GM23338 (cell line): ENCODE measurements at regions not wholly inside any gene's neighbourhood (a gene's known extent, or its start where the extent isn't known, plus 50 kb on each side); places are given as distances from the start of the nearest gene placed in this dataset.

Experiments
- ATAC-seq: fragments of 200-7000 bp; cut with Tn5 transposase; 3 replicates; pipeline ENCODE4 v1.9.1; 2020
- DNase-seq: peaks from one replicate; pipeline ENCODE4 v3.0.0-alpha.2; 2015; ENCODE audit warnings: low spot score
- H2AFZ ChIP-seq: fragments of 200-600 bp; sonication (generic); 2 replicates; pipeline ENCODE4 v1.8.0; 2016; ENCODE audit warnings: antibody characterized with exemption, mild to moderate bottlenecking, moderate library complexity
- H3F3A ChIP-seq: fragments of 200-600 bp; sonication (generic); replicated peaks from 2 replicates; pipeline ENCODE4 v1.8.0; 2017; ENCODE audit warnings: antibody characterized with exemption, mixed run types, low read depth
- H3K27ac ChIP-seq: fragments of 200-600 bp; sonication (generic); 2 replicates; pipeline ENCODE4 v1.6.1; 2016; ENCODE audit warnings: low read depth
- H3K27me3 ChIP-seq: fragments of 200-600 bp; sonication (generic); 2 replicates; pipeline ENCODE4 v1.8.0; 2016; ENCODE audit warnings: mild to moderate bottlenecking, mixed run types, moderate library complexity; ENCODE audit not compliant: insufficient read depth
- H3K36me3 ChIP-seq: fragments of 200-600 bp; sonication (generic); 2 replicates; pipeline ENCODE4 v1.8.0; 2016; ENCODE audit warnings: mild to moderate bottlenecking; ENCODE audit not compliant: insufficient read depth
- H3K4me1 ChIP-seq: fragments of 200-600 bp; sonication (generic); 2 replicates; pipeline ENCODE4 v1.8.0; 2016; ENCODE audit warnings: mild to moderate bottlenecking, moderate library complexity; ENCODE audit not compliant: insufficient read depth
- H3K4me2 ChIP-seq: fragments of 200-600 bp; sonication (generic); 2 replicates; pipeline ENCODE4 v1.7.1; 2017; ENCODE audit warnings: mixed run types
- H3K4me3 ChIP-seq: fragments of 200-600 bp; sonication (generic); 2 replicates; pipeline ENCODE4 v1.6.1; 2016; ENCODE audit warnings: mixed run types
- H3K79me2 ChIP-seq: fragments of 200-600 bp; sonication (generic); replicated peaks from 2 replicates; pipeline ENCODE4 v1.8.0; 2017; ENCODE audit warnings: mild to moderate bottlenecking; ENCODE audit not compliant: insufficient read depth
- H3K9me2 ChIP-seq: fragments of 200-600 bp; sonication (generic); 2 replicates; pipeline ENCODE4 v1.8.0; 2017; ENCODE audit not compliant: insufficient read depth
- H4K20me1 ChIP-seq: fragments of 200-600 bp; sonication (generic); replicated peaks from 2 replicates; pipeline ENCODE4 v1.8.0; 2017; ENCODE audit warnings: mild to moderate bottlenecking; ENCODE audit not compliant: insufficient read depth
- H3K27ac Mint-ChIP-seq: 2 replicates; pipeline ENCODE4 v1.8.0; 2020; ENCODE audit warnings: inconsistent platforms, mild to moderate bottlenecking, moderate library complexity, mixed read lengths
- H3K27me3 Mint-ChIP-seq: 3 replicates; pipeline ENCODE4 v1.8.0; 2022; ENCODE audit warnings: low read depth, mild to moderate bottlenecking, moderate library complexity, mixed read lengths, inconsistent platforms; ENCODE audit not compliant: insufficient read depth, poor library complexity
- H3K36me3 Mint-ChIP-seq: 3 replicates; pipeline ENCODE4 v1.8.0; 2021; ENCODE audit warnings: low read depth, mild to moderate bottlenecking, inconsistent platforms, moderate library complexity, mixed read lengths
- H3K4me1 Mint-ChIP-seq: 3 replicates; pipeline ENCODE4 v1.8.0; 2020; ENCODE audit warnings: mild to moderate bottlenecking, inconsistent platforms, mixed read lengths
- H3K4me3 Mint-ChIP-seq: 3 replicates; pipeline ENCODE4 v1.8.0; 2021; ENCODE audit warnings: moderate library complexity, mild to moderate bottlenecking, inconsistent platforms, mixed read lengths
- H3K9me3 Mint-ChIP-seq: 3 replicates; pipeline ENCODE4 v1.8.0; 2020; ENCODE audit warnings: moderate library complexity, mild to moderate bottlenecking, inconsistent platforms, mixed read lengths
- CREB1 ChIP-seq: fragments of 250-450 bp; sonication (Bioruptor Pico); IDR thresholded peaks from 2 replicates; pipeline ENCODE4 v1.5.0; 2020; ENCODE audit warnings: low read depth, mild to moderate bottlenecking, moderate library complexity
- CTCF ChIP-seq, 2 experiments: fragments of 200-600 bp in 1 of 2; sonication (generic) in 1 of 2; conservative IDR thresholded peaks; 2 replicates each; pipeline versions ENCODE4 v1.5.1 to v1.6.1; 2016 to 2017; ENCODE audit warnings: antibody characterized with exemption in 2 of 2, low read depth in 2 of 2, mild to moderate bottlenecking in 2 of 2, moderate library complexity in 1 of 2
- ETS1 ChIP-seq: IDR thresholded peaks from 2 replicates; pipeline ENCODE4 v1.6.1; 2016; ENCODE audit warnings: antibody characterized with exemption
- EZH2 ChIP-seq: fragments of 200-600 bp; sonication (generic); IDR thresholded peaks from one replicate; pipeline ENCODE4 v1.8.0; 2017; ENCODE audit warnings: antibody characterized with exemption, mild to moderate bottlenecking, low read depth; ENCODE audit not compliant: unreplicated experiment
- EZH2phosphoT487 ChIP-seq: fragments of 200-600 bp; sonication (generic); IDR thresholded peaks from one replicate; pipeline ENCODE4 v1.8.1; 2018; ENCODE audit warnings: antibody characterized with exemption; ENCODE audit not compliant: unreplicated experiment
- JUNB ChIP-seq: IDR thresholded peaks from one replicate; pipeline ENCODE4 v1.6.1; 2016; ENCODE audit warnings: antibody characterized with exemption; ENCODE audit not compliant: unreplicated experiment
- NANOG ChIP-seq: IDR thresholded peaks from 2 replicates; pipeline ENCODE4 v1.6.1; 2016; ENCODE audit warnings: antibody characterized with exemption, borderline replicate concordance
- POLR2AphosphoS5 ChIP-seq: IDR thresholded peaks from 2 replicates; pipeline ENCODE4 v1.6.1; 2016; ENCODE audit warnings: antibody characterized with exemption, low read depth
- REST ChIP-seq: IDR thresholded peaks from one replicate; pipeline ENCODE4 v1.6.1; 2018; ENCODE audit warnings: antibody characterized with exemption; ENCODE audit not compliant: unreplicated experiment
- STAT1 ChIP-seq: IDR thresholded peaks from one replicate; pipeline ENCODE4 v1.6.1; 2016; ENCODE audit warnings: antibody characterized with exemption; ENCODE audit not compliant: unreplicated experiment
- ZNF114 ChIP-seq: fragments of 250-450 bp; sonication (Bioruptor Pico); IDR thresholded peaks from 2 replicates; pipeline ENCODE4 v1.5.0; 2020; ENCODE audit warnings: mild to moderate bottlenecking, moderate library complexity
- ZNF331 ChIP-seq: fragments of 250-450 bp; sonication (Bioruptor Pico); IDR thresholded peaks from 2 replicates; pipeline ENCODE4 v1.5.0; 2020; ENCODE audit warnings: low read depth, mild to moderate bottlenecking, moderate library complexity

GRCh38 chr6:28586962-28587745 is 61.5 kb downstream of the GPX5 start:
- DNase-seq = peak; percentile 91
- H3K4me1 ChIP-seq = peaks cover 23% of the 10 kb centered on the region
- TF ChIP-seq ETS1 (peak; percentile 77), CREB1 (CRISPR knock-in tag) (peak; percentile 72), NANOG (no peak), POLR2AphosphoS5 (peak; percentile 95)
- peak overlapping the region; percentile 99 for H2AFZ ChIP-seq
- H3K4me3 Mint-ChIP-seq = peak overlapping the region; percentile 97
- 0 out of 2 replicates have a peak, but pooled peaks cover 4% of the 10 kb centered on the region for H3K79me2 ChIP-seq
- peak overlapping the region; percentile 91 for H3K27ac ChIP-seq
- peak overlapping the region; percentile 95 for H3K27ac Mint-ChIP-seq
- no peaks in the 10 kb centered on the region for H4K20me1 ChIP-seq
- peaks cover 17% of the 10 kb centered on the region for H3K27me3 ChIP-seq
- no peaks in the 10 kb centered on the region for H3K36me3 Mint-ChIP-seq
- H3K4me2 ChIP-seq = peak overlapping the region; percentile 86
- peak overlapping the region; percentile 94 for H3K4me3 ChIP-seq
- ATAC-seq = peak; percentile 82
- H3K9me3 Mint-ChIP-seq = no peaks in the 10 kb centered on the region; the same call in 2 of the 3 replicates
- H3F3A ChIP-seq = peaks cover 7% of the 10 kb centered on the region; the same call in 1 of the 2 replicates
- H3K36me3 ChIP-seq = no peaks in the 10 kb centered on the region
- H3K4me1 Mint-ChIP-seq = peaks cover 22% of the 10 kb centered on the region
- peaks cover 10% of the 10 kb centered on the region for H3K27me3 Mint-ChIP-seq
- no peaks in the 10 kb centered on the region for H3K9me2 ChIP-seq

- Histone ChIP-seq H3K27ac (no peak overlapping the region; the same call in 1 of the 2 replicates), H3K4me1 (peaks cover 23% of the 10 kb centered on the region), H2AFZ (peak overlapping the region; percentile 95; the same call in 1 of the 2 replicates), H3K36me3 (no peaks in the 10 kb centered on the region), H3K79me2 (0 out of 2 replicates have a peak, but pooled peaks cover 4% of the 10 kb centered on the region), H3K27me3 (peaks cover 17% of the 10 kb centered on the region), H4K20me1 (no peaks in the 10 kb centered on the region), H3K4me2 (peak overlapping the region; percentile 86), H3K9me2 (no peaks in the 10 kb centered on the region), H3F3A (peaks cover 7% of the 10 kb centered on the region; the same call in 1 of the 2 replicates), H3K4me3 (peak overlapping the region; percentile 94)
- TF ChIP-seq ZNF114 (CRISPR knock-in tag) = no peak
- no peak for TF ChIP-seq STAT1
- TF ChIP-seq EZH2phosphoT487 = no peak
- no peak for TF ChIP-seq EZH2
- TF ChIP-seq NANOG = no peak
- no peak for TF ChIP-seq ETS1
- no peak for TF ChIP-seq CTCF (conservative IDR thresholded peaks at IDR 0.05; ENCODE audit: low read depth in 2 of 2)
- no peak for TF ChIP-seq JUNB
- TF ChIP-seq ZNF331 (CRISPR knock-in tag) = no peak
- TF ChIP-seq CREB1 (CRISPR knock-in tag) = no peak
- no peak for TF ChIP-seq POLR2AphosphoS5
- no peak for TF ChIP-seq REST
- H3K27ac Mint-ChIP-seq = peak overlapping the region; percentile 81
- H3K4me1 Mint-ChIP-seq = peaks cover 22% of the 10 kb centered on the region
- peak overlapping the region; percentile 97 for H3K4me3 Mint-ChIP-seq
- DNase-seq (no peak), ATAC-seq (no peak)
- H3K27me3 Mint-ChIP-seq = peaks cover 10% of the 10 kb centered on the region
- no peaks in the 10 kb centered on the region; the same call in 2 of the 3 replicates for H3K9me3 Mint-ChIP-seq
- no peaks in the 10 kb centered on the region for H3K36me3 Mint-ChIP-seq
These were observed 62.0 kb downstream of the GPX5 start for GRCh38 chr6:28587746-28588075.
